HCT116 (cell line): ENCODE measurements at regions not wholly inside any gene's neighbourhood (a gene's known extent, or its start where the extent isn't known, plus 50 kb on each side); places are given as distances from the start of the nearest gene placed in this dataset.

Source experiments
- ATAC-seq: fragments of 200-7000 bp; cut with Tn5 transposase; 2 replicates; pipeline ENCODE4 v1.9.1; 2020; ENCODE audit warnings: mild to moderate bottlenecking, moderate library complexity
- BruUV-seq: library from RNA; stranded (reverse); fragments of 400-500 nt; replicated peaks from 2 replicates; lab custom pipeline; 2021; lab: Mats Ljungman, UMichigan
- CTCF ChIA-PET: fragments of 300-600 bp; sonication (Branson Sonifier 250); formaldehyde crosslinking; loops from one replicate; lab custom pipeline; 2021; ENCODE audit warnings: antibody characterized with exemption; lab: Charles Lee
- POLR2A ChIA-PET: fragments of 300-600, 350-600 bp; sonication (Branson Sonifier 250); formaldehyde crosslinking; loops from one replicate; lab custom pipeline; 2021; ENCODE audit warnings: antibody characterized with exemption; lab: Charles Lee
- RAD21 ChIA-PET, 2 experiments: fragments of 300-600 bp; sonication (Branson Sonifier 250); formaldehyde crosslinking; loops; one replicate each; lab custom pipeline; 2023; ENCODE audit warnings: low total read pairs in 2 of 2; ENCODE audit not compliant: uncharacterized antibody in 2 of 2, unreplicated experiment in 2 of 2, low non-redundant PET in 1 of 2; lab: Charles Lee
- DNase-seq: peaks from one replicate; pipeline ENCODE4 v3.0.0-alpha.2; 2010; ENCODE audit warnings: low read depth, low spot score
- H2AFZ ChIP-seq: fragments of 200-600 bp; shearing (Covaris generic), sonication (generic); 2 replicates; pipeline ENCODE4 v1.6.1; 2017; ENCODE audit warnings: low read depth, mixed run types, mixed read lengths, antibody characterized with exemption, low read length; ENCODE audit not compliant: poor library complexity, severe bottlenecking
- H3K27ac ChIP-seq: 2 replicates; pipeline ENCODE4 v1.5.1; 2012; ENCODE audit warnings: low read depth, low read length
- H3K27me3 ChIP-seq: fragments of 200-600 bp; sonication (generic); 2 replicates; pipeline ENCODE4 v1.6.1; 2016; ENCODE audit warnings: mixed run types, low read length, mixed read lengths; ENCODE audit not compliant: insufficient read depth
- H3K36me3 ChIP-seq, 2 experiments: fragments of 200-500 bp in 1 of 2; fragments of 200-600 bp in 1 of 2; sonication (Bioruptor generic) in 1 of 2; sonication (generic) in 1 of 2; 2 replicates each; pipeline versions ENCODE4 v1.5.1 to v1.6.1; 2014 to 2016; ENCODE audit warnings: low read length in 2 of 2, inconsistent platforms in 1 of 2, mixed read lengths in 1 of 2, mixed run types in 1 of 2; ENCODE audit not compliant: insufficient read depth in 2 of 2, control insufficient read depth in 1 of 2
- H3K4me1 ChIP-seq, 2 experiments: fragments of 200-600 bp in 1 of 2; sonication (generic) in 1 of 2; 2 replicates each; pipeline versions ENCODE4 v1.5.1 to v1.6.1; 2012 to 2017; ENCODE audit warnings: low read length in 2 of 2, inconsistent platforms in 1 of 2, mild to moderate bottlenecking in 1 of 2, mixed read lengths in 1 of 2, mixed run types in 1 of 2, moderate library complexity in 1 of 2; ENCODE audit not compliant: insufficient read depth in 2 of 2, control insufficient read depth in 1 of 2
- H3K4me2 ChIP-seq: fragments of 200-600 bp; sonication (generic); 2 replicates; pipeline ENCODE4 v1.6.1; 2017; ENCODE audit warnings: mixed run types, low read length, mixed read lengths
- H3K4me3 ChIP-seq, 2 experiments: fragments of 200-600 bp in 1 of 2; sonication (generic) in 1 of 2; replicated peaks in 1 of 2; 2 replicates each; pipeline ENCODE4 v1.5.1; 2011 to 2016; ENCODE audit warnings: low read length in 2 of 2, control low read depth in 1 of 2, low read depth in 1 of 2, mild to moderate bottlenecking in 1 of 2, mixed read lengths in 1 of 2, mixed run types in 1 of 2
- H3K79me2 ChIP-seq: fragments of 200-600 bp; sonication (generic); 2 replicates; pipeline ENCODE4 v1.6.1; 2017; ENCODE audit warnings: mild to moderate bottlenecking, mixed run types, low read length, moderate library complexity, mixed read lengths; ENCODE audit not compliant: insufficient read depth
- H3K9ac ChIP-seq: fragments of 200-600 bp; sonication (generic); 2 replicates; pipeline ENCODE4 v1.6.1; 2016; ENCODE audit warnings: low read length, mixed read lengths
- H3K9me2 ChIP-seq: fragments of 200-600 bp; sonication (generic), shearing (Covaris generic); 2 replicates; pipeline ENCODE4 v1.6.1; 2017; ENCODE audit warnings: mixed run types, mild to moderate bottlenecking, moderate library complexity; ENCODE audit not compliant: insufficient read depth
- H3K9me3 ChIP-seq, 2 experiments: fragments of 200-500 bp in 1 of 2; fragments of 200-600 bp in 1 of 2; sonication (Bioruptor generic) in 1 of 2; sonication (generic) in 1 of 2; 2 replicates each; pipeline ENCODE4 v1.6.1; 2014 to 2017; ENCODE audit warnings: low read length in 2 of 2, mixed read lengths in 2 of 2, inconsistent platforms in 1 of 2, low read depth in 1 of 2, mild to moderate bottlenecking in 1 of 2, mixed run types in 1 of 2, moderate library complexity in 1 of 2; ENCODE audit not compliant: control insufficient read depth in 1 of 2, insufficient read depth in 1 of 2
- H4K20me1 ChIP-seq: fragments of 200-600 bp; sonication (generic), shearing (Covaris generic); 2 replicates; pipeline ENCODE4 v1.6.1; 2017; ENCODE audit warnings: mixed run types, mild to moderate bottlenecking, moderate library complexity; ENCODE audit not compliant: insufficient read depth
- CBX3 ChIP-seq: IDR thresholded peaks from 2 replicates; pipeline ENCODE4 v1.6.1; 2012; ENCODE audit warnings: low read depth
- CEBPB ChIP-seq: IDR thresholded peaks from 2 replicates; pipeline ENCODE4 v1.6.1; 2012; ENCODE audit warnings: low read depth
- EGR1 ChIP-seq: IDR thresholded peaks from 2 replicates; pipeline ENCODE4 v1.6.1; 2012; ENCODE audit warnings: low read depth
- ELF1 ChIP-seq: IDR thresholded peaks from 2 replicates; pipeline ENCODE4 v1.6.1; 2012; ENCODE audit warnings: low read depth, borderline replicate concordance
- EZH2 ChIP-seq: fragments of 200-600 bp; sonication (generic); IDR thresholded peaks from 2 replicates; pipeline ENCODE4 v1.6.1; 2017; ENCODE audit warnings: antibody characterized with exemption, mixed run types
- EZH2phosphoT487 ChIP-seq: fragments of 200-600 bp; IDR thresholded peaks from 2 replicates; pipeline ENCODE4 v1.6.1; 2018; ENCODE audit warnings: antibody characterized with exemption, borderline replicate concordance
- FOSL1 ChIP-seq: IDR thresholded peaks from 2 replicates; pipeline ENCODE4 v1.6.1; 2012; ENCODE audit warnings: low read depth
- JUND ChIP-seq: IDR thresholded peaks from 2 replicates; pipeline ENCODE4 v1.6.1; 2012
- POLR2A ChIP-seq: IDR thresholded peaks from 2 replicates; pipeline ENCODE4 v1.7.0; 2011; ENCODE audit warnings: borderline replicate concordance; ENCODE audit not compliant: insufficient read depth, insufficient read length; ENCODE audit errors: extremely low read depth
- REST ChIP-seq: IDR thresholded peaks from 2 replicates; pipeline ENCODE4 v1.6.1; 2012; ENCODE audit warnings: low read depth
- YY1 ChIP-seq: IDR thresholded peaks from 2 replicates; pipeline ENCODE4 v1.6.1; 2011; ENCODE audit warnings: low read length, low read depth, moderate library complexity, mild to moderate bottlenecking; ENCODE audit not compliant: insufficient replicate concordance; ENCODE audit errors: extremely low read depth
- ZBTB33 ChIP-seq: IDR thresholded peaks from 2 replicates; pipeline ENCODE4 v1.6.1; 2011; ENCODE audit warnings: mild to moderate bottlenecking, low read length, moderate library complexity; ENCODE audit not compliant: insufficient replicate concordance; ENCODE audit errors: extremely low read depth
- ZNF274 ChIP-seq: fragments of 200-500 bp; sonication (Bioruptor generic); IDR thresholded peaks from 2 replicates; pipeline ENCODE4 v1.6.1; 2014; ENCODE audit warnings: mild to moderate bottlenecking, low read depth, low read length, inconsistent platforms
- intact Hi-C: fragments of 100-400 bp; cut with micrococcal nuclease; formaldehyde crosslinking; loops from 2 replicates; pipeline ENCODE4 v1.10.0; 2022

GRCh38 chr4:67054896-67055295 lies 490.4 kb downstream of the CENPC start:
- no peaks in the 10 kb centered on the region for H3K36me3 ChIP-seq
- no peak overlapping the region for H3K9ac ChIP-seq
- no peaks in the 10 kb centered on the region for H3K4me1 ChIP-seq
- no TSS peak for BruUV-seq
- H3K79me2 ChIP-seq = no peaks in the 10 kb centered on the region
- H2AFZ ChIP-seq = no peak overlapping the region
- H3K4me2 ChIP-seq = no peak overlapping the region
- H3K27ac ChIP-seq = no peak overlapping the region
- no peak for ATAC-seq
- H4K20me1 ChIP-seq = no peaks in the 10 kb centered on the region
- H3K9me2 ChIP-seq = no peaks in the 10 kb centered on the region
- TF ChIP-seq EZH2phosphoT487 (no peak), POLR2A (no peak), ZNF274 (no peak), YY1 (no peak), EGR1 (no peak), FOSL1 (no peak), REST (no peak), ZBTB33 (no peak), EZH2 (no peak), CEBPB (no peak), ELF1 (no peak), CBX3 (no peak), JUND (no peak)
- DNase-seq = no peak
- ChIA-PET POLR2A (no interaction called here), CTCF (no interaction called here), RAD21 (no interaction called here)
- H3K27me3 ChIP-seq = no peaks in the 10 kb centered on the region
- intact Hi-C loops = no loop called here
- H3K9me3 ChIP-seq = peaks cover 0 to 14% of the 10 kb centered on the region in 2 experiments; a peak in 1 of 4 replicates
- no peak overlapping the region for H3K4me3 ChIP-seq
